Activated CD4-positive, alpha-beta T cell treated with anti-CD3 and anti-CD28 coated beads, Interleukin-2, amount 10 ng/mL, durations not matched to agents 24 days and 14 days (primary cell): ENCODE measurements at regions not wholly inside any gene's neighbourhood (a gene's known extent, or its start where the extent isn't known, plus 50 kb on each side); places are given as distances from the start of the nearest gene placed in this dataset.

ENCODE experiments used
- DNase-seq: peaks from one replicate; pipeline ENCODE4 v3.0.0; 2022
- H3K27ac Mint-ChIP-seq: one replicate; pipeline ENCODE4 v1.8.0; 2022; ENCODE audit warnings: mild to moderate bottlenecking, mixed read lengths
- H3K27me3 Mint-ChIP-seq: one replicate; pipeline ENCODE4 v1.8.0; 2022; ENCODE audit warnings: mixed read lengths
- H3K36me3 Mint-ChIP-seq: one replicate; pipeline ENCODE4 v1.8.0; 2022; ENCODE audit warnings: low read depth, mild to moderate bottlenecking, mixed read lengths
- H3K4me1 Mint-ChIP-seq: one replicate; pipeline ENCODE4 v1.8.0; 2021; ENCODE audit warnings: mixed read lengths
- H3K4me3 Mint-ChIP-seq: one replicate; pipeline ENCODE4 v1.8.0; 2022; ENCODE audit warnings: mild to moderate bottlenecking, moderate library complexity, mixed read lengths
- H3K9me3 Mint-ChIP-seq: one replicate; pipeline ENCODE4 v1.8.0; 2021; ENCODE audit warnings: mixed read lengths
- intact Hi-C: fragments of 100-400 bp; cut with micrococcal nuclease; formaldehyde crosslinking; loops from one replicate; pipeline ENCODE4 v1.15.1; 2023

DNA sequence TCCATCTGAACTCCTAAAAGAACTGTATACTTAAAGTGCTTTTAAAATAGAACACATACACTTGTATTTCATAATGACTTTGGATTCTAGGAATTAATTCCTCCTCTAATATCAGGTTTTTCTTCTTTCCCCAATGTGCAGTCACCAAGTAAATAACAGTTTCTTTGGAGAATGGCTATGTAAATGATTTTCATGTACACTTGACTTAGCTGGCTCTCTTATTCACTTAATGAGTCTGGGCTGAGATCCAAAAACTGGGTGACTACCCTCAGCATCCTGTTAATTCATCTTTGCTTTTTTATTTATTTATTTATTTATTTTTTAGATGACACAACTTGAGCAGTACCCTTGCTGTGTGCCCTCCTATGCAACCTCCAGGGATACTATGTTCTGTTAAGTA lies 1003.7 kb downstream of the SLITRK1 start:
- intact Hi-C loops: no loop called here
- no peak for DNase-seq
- Mint-ChIP-seq H3K4me1 (no peaks in the 10 kb centered on the region), H3K27ac (no peak overlapping the region), H3K27me3 (no peaks in the 10 kb centered on the region), H3K4me3 (no peak overlapping the region), H3K9me3 (no peaks in the 10 kb centered on the region), H3K36me3 (no peaks in the 10 kb centered on the region)

DNA sequence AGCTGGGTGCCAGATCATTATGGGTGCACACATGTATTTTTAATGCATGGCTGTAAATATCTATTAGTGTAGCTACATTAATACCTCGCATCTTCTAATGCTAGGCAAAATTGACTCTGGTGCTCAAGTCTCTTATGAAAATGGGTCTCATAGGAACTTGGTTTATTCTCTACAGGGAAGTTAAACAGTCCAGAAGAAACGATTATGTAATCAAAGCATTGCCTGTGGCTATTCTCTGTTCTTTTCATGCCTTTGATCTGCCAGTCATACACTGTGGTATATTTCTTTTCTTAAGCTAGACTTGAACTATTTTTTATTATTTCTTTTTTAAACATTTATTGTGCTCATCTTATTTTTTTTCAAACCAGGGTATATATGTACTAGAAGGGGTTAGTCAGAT lies 1015.0 kb downstream of the SLITRK1 start:
- Mint-ChIP-seq H3K36me3 (no peaks in the 10 kb centered on the region), H3K27ac (no peak overlapping the region), H3K4me1 (no peaks in the 10 kb centered on the region), H3K9me3 (no peaks in the 10 kb centered on the region), H3K27me3 (no peaks in the 10 kb centered on the region), H3K4me3 (no peak overlapping the region)
- intact Hi-C loops: no loop called here
- no peak for DNase-seq

DNA sequence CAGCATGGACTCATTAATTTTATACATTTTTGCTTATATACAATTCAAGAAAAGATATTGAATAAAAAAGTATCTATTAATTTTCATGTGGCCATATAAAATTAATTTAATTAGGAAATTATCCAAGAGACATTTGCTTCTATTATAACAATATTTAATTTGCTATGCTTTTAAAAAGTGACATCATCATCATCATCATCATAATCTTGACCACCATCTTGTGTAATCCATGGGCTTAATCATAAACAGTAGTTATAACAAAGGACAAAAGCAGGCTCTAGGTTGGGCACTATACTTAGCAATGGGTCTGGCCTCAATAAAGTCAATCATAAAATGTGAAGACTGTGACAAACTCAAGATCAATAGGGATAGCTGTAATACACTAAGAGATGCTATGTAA lies 1031.6 kb downstream of the SLITRK1 start:
- no peak for DNase-seq
- Mint-ChIP-seq H3K4me1 (no peaks in the 10 kb centered on the region), H3K27me3 (no peaks in the 10 kb centered on the region), H3K27ac (no peak overlapping the region), H3K4me3 (no peak overlapping the region), H3K9me3 (no peaks in the 10 kb centered on the region), H3K36me3 (no peaks in the 10 kb centered on the region)
- intact Hi-C loops: no loop called here

DNA sequence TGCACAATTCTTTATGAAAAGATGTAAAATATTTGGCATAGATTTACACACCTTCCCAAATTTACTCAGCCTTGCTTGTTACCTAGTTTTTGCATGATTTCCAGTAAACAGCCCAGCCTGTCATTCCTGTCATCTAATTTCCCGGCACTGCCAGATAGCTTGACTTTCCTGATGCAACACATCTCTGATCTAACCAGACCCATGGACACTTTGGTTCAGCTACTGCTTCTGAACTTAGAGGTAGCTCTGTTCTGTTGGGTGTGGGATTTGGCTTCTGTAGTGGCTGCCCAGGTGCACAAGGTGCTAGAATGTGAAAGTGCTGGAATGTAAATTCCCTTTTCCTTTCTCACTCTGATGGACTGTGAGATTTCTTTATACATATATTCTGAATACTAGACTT lies 1033.5 kb downstream of the SLITRK1 start:
- H3K9me3 Mint-ChIP-seq: no peaks in the 10 kb centered on the region
- no peaks in the 10 kb centered on the region for H3K36me3 Mint-ChIP-seq
- H3K4me1 Mint-ChIP-seq: no peaks in the 10 kb centered on the region
- no peak for DNase-seq
- H3K4me3 Mint-ChIP-seq: no peak overlapping the region
- intact Hi-C loops: no loop called here
- H3K27me3 Mint-ChIP-seq: no peaks in the 10 kb centered on the region
- no peak overlapping the region for H3K27ac Mint-ChIP-seq

DNA sequence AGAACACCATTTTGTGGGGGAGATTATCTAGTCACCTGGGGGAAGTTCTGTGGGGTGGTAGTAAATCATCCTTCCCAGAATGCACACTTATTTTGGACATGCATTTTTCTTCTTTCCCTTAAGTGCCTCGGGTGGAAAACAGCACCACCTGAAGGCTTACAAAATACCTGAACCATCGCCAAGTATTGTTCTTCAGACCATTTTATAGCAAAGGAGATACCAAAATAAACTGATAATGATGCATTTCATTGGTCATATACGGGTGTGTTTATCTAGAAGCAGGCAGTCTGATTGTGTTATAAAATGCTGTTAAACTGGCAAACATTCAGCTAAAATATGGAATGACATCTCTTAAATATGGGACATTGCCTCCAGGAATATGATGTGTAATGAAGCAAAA lies 1034.7 kb downstream of the SLITRK1 start:
- no peak overlapping the region for H3K27ac Mint-ChIP-seq
- no peaks in the 10 kb centered on the region for H3K27me3 Mint-ChIP-seq
- no peaks in the 10 kb centered on the region for H3K36me3 Mint-ChIP-seq
- no peaks in the 10 kb centered on the region for H3K4me1 Mint-ChIP-seq
- DNase-seq: no peak
- H3K9me3 Mint-ChIP-seq: no peaks in the 10 kb centered on the region
- no peak overlapping the region for H3K4me3 Mint-ChIP-seq
- intact Hi-C loops: no loop called here

DNA sequence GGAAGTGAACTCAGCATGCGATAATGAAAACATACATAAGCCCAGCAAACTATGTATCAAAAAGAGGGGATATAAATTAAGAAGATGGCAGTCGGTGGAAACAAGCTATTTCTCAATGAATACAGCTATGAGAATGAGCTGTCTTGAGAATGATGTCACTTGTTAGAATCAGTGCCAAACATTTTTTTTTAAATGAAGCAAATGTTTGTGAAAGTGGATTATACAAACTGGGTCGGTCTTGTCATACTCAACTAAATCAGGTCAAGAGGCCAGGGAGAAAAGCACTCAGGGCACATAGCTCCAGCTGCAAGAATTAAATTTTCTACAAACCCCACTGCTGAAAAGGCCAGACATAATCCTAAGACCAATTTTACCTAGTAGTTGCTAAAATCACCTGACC lies 1048.4 kb downstream of the SLITRK1 start:
- intact Hi-C loops: no loop called here
- Mint-ChIP-seq H3K4me1 (no peaks in the 10 kb centered on the region), H3K36me3 (no peaks in the 10 kb centered on the region), H3K9me3 (no peaks in the 10 kb centered on the region), H3K27me3 (no peaks in the 10 kb centered on the region), H3K27ac (no peak overlapping the region), H3K4me3 (no peak overlapping the region)
- no peak for DNase-seq

DNA sequence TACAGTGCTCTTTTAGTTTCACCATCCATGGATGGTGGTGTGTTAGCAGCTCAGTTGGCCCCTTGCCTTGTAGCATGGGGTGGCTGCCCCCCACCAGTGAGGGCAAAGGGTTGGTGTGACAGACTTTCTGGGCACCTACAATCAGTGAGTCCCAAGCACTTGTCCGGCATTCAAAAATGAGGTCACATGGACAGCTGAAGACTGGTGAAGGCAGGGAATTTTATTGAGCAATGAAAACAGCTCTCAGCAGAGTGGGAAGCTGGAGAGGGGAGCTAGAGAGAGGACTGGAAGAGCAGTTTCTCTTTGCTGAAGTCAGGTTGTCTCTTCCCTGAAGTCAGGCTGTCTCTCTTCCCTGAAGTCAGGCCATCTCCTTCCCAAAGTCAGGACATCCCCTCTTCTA lies 1053.2 kb downstream of the SLITRK1 start:
- intact Hi-C loops: no loop called here
- H3K27ac Mint-ChIP-seq: no peak overlapping the region
- no peaks in the 10 kb centered on the region for H3K4me1 Mint-ChIP-seq
- no peak for DNase-seq
- H3K9me3 Mint-ChIP-seq: no peaks in the 10 kb centered on the region
- H3K36me3 Mint-ChIP-seq: no peaks in the 10 kb centered on the region
- no peaks in the 10 kb centered on the region for H3K27me3 Mint-ChIP-seq
- H3K4me3 Mint-ChIP-seq: no peak overlapping the region

DNA sequence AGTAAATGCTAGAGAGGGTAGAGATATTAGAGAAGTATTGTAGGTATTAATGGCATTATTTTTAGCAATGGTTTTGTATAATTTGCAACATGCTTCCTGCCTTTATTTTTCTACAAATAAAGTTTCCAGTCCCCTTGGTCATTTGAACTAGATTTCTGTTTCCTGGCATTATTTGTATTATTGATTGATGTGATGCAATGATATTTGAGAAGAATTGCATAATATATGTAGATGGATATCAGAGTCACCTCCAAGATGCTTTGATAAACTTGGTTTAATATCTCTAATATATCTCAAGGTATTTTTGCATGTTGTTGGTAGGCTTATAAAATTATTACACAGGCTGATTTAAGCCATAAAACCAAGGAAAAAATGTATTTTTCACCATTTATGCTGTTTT lies 1054.5 kb downstream of the SLITRK1 start:
- no peak for DNase-seq
- no peak overlapping the region for H3K27ac Mint-ChIP-seq
- H3K9me3 Mint-ChIP-seq: peaks cover 2% of the 10 kb centered on the region
- no peaks in the 10 kb centered on the region for H3K27me3 Mint-ChIP-seq
- H3K4me3 Mint-ChIP-seq: no peak overlapping the region
- no peaks in the 10 kb centered on the region for H3K4me1 Mint-ChIP-seq
- intact Hi-C loops: no loop called here
- H3K36me3 Mint-ChIP-seq: no peaks in the 10 kb centered on the region

DNA sequence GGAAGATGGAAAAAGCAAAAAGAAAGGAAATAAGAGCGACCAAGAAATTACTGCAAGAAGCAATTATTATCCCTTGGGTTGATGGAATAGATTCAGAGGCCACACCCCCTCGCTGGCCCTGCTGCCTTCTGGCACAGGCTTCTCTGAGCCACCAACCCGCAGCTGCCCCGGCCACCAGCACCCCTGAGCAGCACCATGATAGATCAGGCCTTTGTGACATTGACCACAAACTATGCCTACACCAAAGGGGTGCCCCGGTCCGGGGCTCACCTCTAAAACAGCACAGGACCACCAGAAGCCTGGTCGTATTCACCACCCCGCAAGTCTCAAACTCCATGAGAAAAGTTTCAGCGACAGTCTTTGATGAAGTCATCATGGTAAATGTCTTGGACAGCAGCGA lies 1059.3 kb downstream of the SLITRK1 start:
- Mint-ChIP-seq H3K27ac (no peak overlapping the region), H3K36me3 (no peaks in the 10 kb centered on the region), H3K4me3 (no peak overlapping the region), H3K27me3 (no peaks in the 10 kb centered on the region), H3K9me3 (peaks cover 4% of the 10 kb centered on the region), H3K4me1 (no peaks in the 10 kb centered on the region)
- DNase-seq: no peak
- intact Hi-C loops: no loop called here

DNA sequence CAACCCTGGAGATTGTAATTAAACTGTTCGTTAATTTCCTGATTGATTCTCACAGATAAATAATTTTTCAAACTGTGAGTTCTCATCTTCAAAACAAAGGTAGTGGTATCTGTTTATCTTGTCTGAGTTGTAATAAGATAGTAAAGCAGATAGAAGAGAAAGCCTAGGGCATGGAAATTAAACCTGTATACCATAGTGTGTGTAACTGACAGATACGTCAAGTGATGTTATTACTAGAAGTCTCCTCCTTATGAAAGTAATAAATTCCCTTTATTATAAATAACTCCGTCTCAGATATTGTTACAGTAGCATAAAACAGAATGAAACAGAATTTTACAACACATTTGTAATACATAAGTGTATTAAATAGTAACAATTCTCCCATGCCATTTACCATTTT lies 1065.1 kb downstream of the SLITRK1 start:
- Mint-ChIP-seq H3K27ac (no peak overlapping the region), H3K4me3 (no peak overlapping the region), H3K36me3 (no peaks in the 10 kb centered on the region), H3K27me3 (no peaks in the 10 kb centered on the region), H3K4me1 (no peaks in the 10 kb centered on the region), H3K9me3 (peaks cover 6% of the 10 kb centered on the region)
- DNase-seq: no peak
- intact Hi-C loops: no loop called here

DNA sequence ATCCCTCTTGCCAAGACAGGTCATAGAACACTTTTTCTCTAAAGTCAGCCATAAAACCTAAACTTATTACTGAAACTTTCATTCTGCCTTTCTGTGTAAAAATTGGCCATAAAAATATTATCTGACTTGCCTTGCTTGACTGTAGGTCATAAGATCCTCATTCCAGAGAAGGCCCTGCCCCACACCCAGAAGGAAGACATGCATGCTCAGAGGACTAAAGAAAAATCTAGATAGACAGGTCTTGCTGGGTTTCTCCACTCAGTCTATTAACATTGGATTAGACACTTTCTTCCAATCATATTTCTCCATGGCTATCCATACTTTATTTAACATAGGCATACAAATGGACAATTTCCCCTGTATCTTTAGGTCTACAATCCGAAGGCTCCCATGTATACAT lies 1066.5 kb downstream of the SLITRK1 start:
- intact Hi-C loops: no loop called here

DNA sequence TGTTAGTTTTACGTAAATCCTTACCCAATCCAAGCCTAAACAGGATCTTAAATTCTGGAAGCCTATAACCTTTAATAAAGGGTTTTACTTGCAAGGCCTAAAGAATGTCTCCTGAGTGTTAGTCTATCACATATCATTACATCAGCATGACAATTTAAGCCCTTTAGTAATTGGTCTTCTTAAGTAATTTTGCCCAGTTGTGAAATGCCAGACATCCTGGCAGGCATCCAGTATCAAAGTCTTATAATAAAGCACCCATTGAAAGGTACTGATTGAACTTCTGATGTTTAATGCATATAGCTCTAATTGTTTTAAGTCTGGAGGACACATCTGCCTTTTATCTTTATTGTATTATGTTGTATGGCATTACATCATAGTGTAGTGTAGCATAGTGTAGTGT lies 1078.9 kb downstream of the SLITRK1 start:
- Mint-ChIP-seq H3K4me1 (no peaks in the 10 kb centered on the region), H3K4me3 (no peak overlapping the region), H3K36me3 (no peaks in the 10 kb centered on the region), H3K9me3 (no peaks in the 10 kb centered on the region), H3K27ac (no peak overlapping the region), H3K27me3 (no peaks in the 10 kb centered on the region)
- intact Hi-C loops: no loop called here
- no peak for DNase-seq

More for the DNA sequence above, 1066.5 kb downstream of the SLITRK1 start:
- Mint-ChIP-seq H3K4me3 (no peak overlapping the region), H3K36me3 (no peaks in the 10 kb centered on the region), H3K9me3 (peaks cover 6% of the 10 kb centered on the region), H3K27me3 (no peaks in the 10 kb centered on the region), H3K27ac (no peak overlapping the region), H3K4me1 (no peaks in the 10 kb centered on the region)
- DNase-seq: no peak

DNA sequence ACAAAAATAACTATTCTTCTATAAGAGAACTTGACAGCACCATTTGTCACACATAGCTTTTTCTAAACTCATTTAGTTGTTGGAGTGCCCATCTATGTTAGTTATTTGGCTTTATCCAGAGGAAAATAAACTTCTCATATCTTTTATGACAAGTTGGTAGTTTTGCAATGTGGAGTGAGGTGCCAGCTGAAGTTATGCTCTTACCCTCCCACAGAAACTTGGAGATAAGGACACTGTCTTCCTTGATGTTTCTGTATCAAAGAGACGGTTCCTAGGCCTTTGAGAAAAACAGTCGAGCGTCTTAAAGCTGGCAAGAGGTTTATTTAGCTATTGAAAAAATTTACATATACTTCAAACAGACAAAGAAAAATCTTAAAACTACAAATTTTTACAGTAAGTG lies 1079.7 kb downstream of the SLITRK1 start:
- no peak overlapping the region for H3K4me3 Mint-ChIP-seq
- no peaks in the 10 kb centered on the region for H3K9me3 Mint-ChIP-seq
- H3K4me1 Mint-ChIP-seq: no peaks in the 10 kb centered on the region
- no peaks in the 10 kb centered on the region for H3K27me3 Mint-ChIP-seq
- intact Hi-C loops: no loop called here
- no peak overlapping the region for H3K27ac Mint-ChIP-seq
- DNase-seq: no peak
- no peaks in the 10 kb centered on the region for H3K36me3 Mint-ChIP-seq

DNA sequence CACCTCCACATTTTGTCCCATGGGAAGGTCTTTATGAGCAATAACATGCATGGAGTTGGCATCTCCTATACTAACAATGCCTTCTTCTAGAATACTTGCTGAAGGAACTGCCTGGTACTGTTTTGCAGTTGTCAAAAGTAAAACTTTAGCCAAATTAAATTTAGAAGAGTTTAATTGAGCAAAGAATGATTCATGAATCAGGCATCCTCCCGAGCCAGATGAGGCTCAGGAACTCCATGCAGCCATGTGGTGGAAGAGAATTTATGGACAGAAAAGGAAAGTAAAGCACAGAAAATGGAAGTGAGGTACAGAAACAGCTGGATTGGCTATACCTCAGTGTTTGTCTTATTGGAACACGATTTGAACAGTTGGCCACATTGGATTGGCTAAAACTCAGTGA lies 1081.9 kb downstream of the SLITRK1 start:
- H3K36me3 Mint-ChIP-seq: no peaks in the 10 kb centered on the region
- H3K27ac Mint-ChIP-seq: no peak overlapping the region
- no peaks in the 10 kb centered on the region for H3K4me1 Mint-ChIP-seq
- peaks cover 2% of the 10 kb centered on the region for H3K9me3 Mint-ChIP-seq
- no peak overlapping the region for H3K4me3 Mint-ChIP-seq
- no peak for DNase-seq
- H3K27me3 Mint-ChIP-seq: no peaks in the 10 kb centered on the region
- intact Hi-C loops: no loop called here

DNA sequence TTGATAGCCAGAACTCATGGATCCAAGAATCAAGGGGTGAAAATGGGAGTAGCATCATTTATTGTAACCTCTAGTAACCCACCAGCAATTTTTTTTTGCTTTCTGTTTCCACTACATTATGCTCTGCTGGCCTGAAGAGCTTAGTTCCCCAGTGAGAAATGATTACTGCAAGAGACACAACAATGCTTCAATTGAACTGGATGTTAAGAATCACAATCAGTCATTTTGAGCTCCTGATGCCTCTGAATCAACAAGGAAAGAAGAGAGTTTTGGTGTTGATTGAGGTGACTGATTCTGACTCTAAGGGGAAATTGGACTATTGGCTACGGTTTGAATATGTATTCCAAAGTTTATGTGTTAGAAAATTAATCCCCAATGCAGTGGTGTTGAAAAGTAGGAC lies 1084.4 kb downstream of the SLITRK1 start:
- H3K4me3 Mint-ChIP-seq: no peak overlapping the region
- no peak for DNase-seq
- peaks cover 2% of the 10 kb centered on the region for H3K9me3 Mint-ChIP-seq
- H3K4me1 Mint-ChIP-seq: no peaks in the 10 kb centered on the region
- no peak overlapping the region for H3K27ac Mint-ChIP-seq
- intact Hi-C loops: no loop called here
- H3K27me3 Mint-ChIP-seq: no peaks in the 10 kb centered on the region
- no peaks in the 10 kb centered on the region for H3K36me3 Mint-ChIP-seq

DNA sequence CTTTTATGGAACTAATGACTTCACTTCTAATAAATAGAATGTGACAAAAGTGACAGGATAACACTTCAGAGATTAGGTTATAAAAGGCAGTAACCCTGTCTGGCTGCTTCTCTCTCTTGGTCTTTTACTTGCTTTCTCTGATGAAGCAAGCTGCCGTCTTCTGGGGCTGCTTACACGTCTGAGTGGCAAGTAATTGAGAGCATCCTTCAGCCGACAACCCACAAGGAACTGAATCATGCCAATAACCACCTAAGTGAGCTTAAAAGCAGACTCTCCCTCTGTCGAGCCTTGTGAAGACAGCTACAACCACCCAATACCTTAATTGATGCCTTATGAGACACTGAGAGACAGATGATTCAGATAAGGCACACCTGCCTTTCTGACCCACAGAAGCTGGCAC lies 1091.2 kb downstream of the SLITRK1 start:
- H3K9me3 Mint-ChIP-seq: no peaks in the 10 kb centered on the region
- no peak overlapping the region for H3K4me3 Mint-ChIP-seq
- intact Hi-C loops: no loop called here
- no peaks in the 10 kb centered on the region for H3K36me3 Mint-ChIP-seq
- no peaks in the 10 kb centered on the region for H3K27me3 Mint-ChIP-seq
- no peaks in the 10 kb centered on the region for H3K4me1 Mint-ChIP-seq
- no peak overlapping the region for H3K27ac Mint-ChIP-seq
- DNase-seq: no peak
